ENCODE measurements at regions not wholly inside any gene's neighbourhood (a gene's known extent, or its start where the extent isn't known, plus 50 kb on each side); places are given as distances from the start of the nearest gene placed in this dataset.

DNA sequence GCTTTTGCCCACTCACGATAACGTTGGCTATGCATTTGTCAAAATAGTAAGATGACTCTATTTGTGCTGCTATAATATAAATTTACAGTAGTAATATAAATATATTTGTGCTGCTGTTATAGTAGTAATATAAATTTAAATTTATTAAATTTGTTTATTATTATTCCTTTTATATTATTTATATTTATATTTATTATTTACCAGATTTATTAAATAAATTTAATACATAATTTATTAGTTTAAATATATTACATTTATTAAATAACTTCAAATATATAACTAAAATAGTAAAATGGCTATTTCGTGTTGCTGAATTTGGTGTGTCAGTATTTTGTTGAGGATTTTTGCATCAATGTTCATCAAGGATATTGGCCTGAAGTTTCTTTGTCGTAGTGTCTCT lies 246.5 kb upstream of the FGF16 start:
- TF ChIP-seq YY1 (IDR thresholded peaks at IDR 0.05; ENCODE audit: insufficient read depth, insufficient read length), result no peak
- TF ChIP-seq ZNF274 (IDR thresholded peaks at IDR 0.05; ENCODE audit: low read depth, low read length), result no peak
- TF ChIP-seq SUZ12 (IDR thresholded peaks at IDR 0.05; ENCODE audit: extremely low read depth, insufficient read depth, insufficient read length), result no peak

Data from NT2/D1 (cell line).